GM23248 (cell line): ENCODE measurements at regions not wholly inside any gene's neighbourhood (a gene's known extent, or its start where the extent isn't known, plus 50 kb on each side); places are given as distances from the start of the nearest gene placed in this dataset.

Source experiments
- DNase-seq: peaks from one replicate; pipeline ENCODE4 v3.0.0-alpha.2; 2015
- H2AFZ ChIP-seq: fragments of 200-600 bp; sonication (generic); 2 replicates; pipeline ENCODE4 v1.6.1; 2016; ENCODE audit warnings: antibody characterized with exemption
- H3F3A ChIP-seq: fragments of 200-600 bp; sonication (generic); 2 replicates; pipeline ENCODE4 v1.6.1; 2016; ENCODE audit warnings: mild to moderate bottlenecking, antibody characterized with exemption, mixed run types; ENCODE audit not compliant: insufficient read depth
- H3K27ac ChIP-seq: fragments of 200-600 bp; sonication (generic); 2 replicates; pipeline ENCODE4 v1.5.1; 2016; ENCODE audit warnings: mild to moderate bottlenecking
- H3K27me3 ChIP-seq: fragments of 200-600 bp; sonication (generic); replicated peaks from 2 replicates; pipeline ENCODE4 v1.6.1; 2016; ENCODE audit warnings: mild to moderate bottlenecking; ENCODE audit not compliant: insufficient read depth
- H3K36me3 ChIP-seq: fragments of 200-600 bp; sonication (generic); 2 replicates; pipeline ENCODE4 v1.6.1; 2016; ENCODE audit warnings: low read depth, mild to moderate bottlenecking
- H3K4me1 ChIP-seq: fragments of 200-600 bp; sonication (generic); 2 replicates; pipeline ENCODE4 v1.6.1; 2016; ENCODE audit warnings: mild to moderate bottlenecking; ENCODE audit not compliant: insufficient read depth
- H3K4me2 ChIP-seq: fragments of 200-600 bp; sonication (generic); one replicate; pipeline ENCODE4 v1.6.1; 2016; ENCODE audit warnings: mild to moderate bottlenecking; ENCODE audit not compliant: unreplicated experiment
- H3K4me3 ChIP-seq: fragments of 200-600 bp; sonication (generic); 2 replicates; pipeline ENCODE4 v1.5.1; 2016; ENCODE audit warnings: mild to moderate bottlenecking
- H3K79me2 ChIP-seq: fragments of 200-600 bp; sonication (generic); 2 replicates; pipeline ENCODE4 v1.6.1; 2016; ENCODE audit warnings: mild to moderate bottlenecking; ENCODE audit not compliant: insufficient read depth
- H3K9ac ChIP-seq: fragments of 200-600 bp; sonication (generic); 2 replicates; pipeline ENCODE4 v1.6.1; 2016; ENCODE audit warnings: mild to moderate bottlenecking
- H3K9me2 ChIP-seq: fragments of 200-600 bp; sonication (generic); 2 replicates; pipeline ENCODE4 v1.6.1; 2016; ENCODE audit warnings: mixed run types, mild to moderate bottlenecking, moderate library complexity; ENCODE audit not compliant: insufficient read depth
- H3K9me3 ChIP-seq: fragments of 200-600 bp; sonication (generic); one replicate; pipeline ENCODE4 v1.6.1; 2017; ENCODE audit warnings: low read depth
- H4K20me1 ChIP-seq: fragments of 200-600 bp; sonication (generic); 2 replicates; pipeline ENCODE4 v1.6.0; 2016; ENCODE audit not compliant: insufficient read depth
- EZH2 ChIP-seq: fragments of 200-600 bp; sonication (generic); IDR thresholded peaks from 2 replicates; pipeline ENCODE4 v1.6.1; 2018; ENCODE audit warnings: antibody characterized with exemption, mild to moderate bottlenecking; ENCODE audit not compliant: insufficient read depth, poor library complexity, severe bottlenecking
- EZH2phosphoT487 ChIP-seq: fragments of 200-600 bp; sonication (generic); IDR thresholded peaks from 2 replicates; pipeline ENCODE4 v1.6.1; 2018; ENCODE audit warnings: antibody characterized with exemption, moderate library complexity, mild to moderate bottlenecking, low read depth; ENCODE audit not compliant: insufficient read depth
- WGBS, 2 experiments: methylation state at CpG; one replicate each; pipeline ENCODE4 v1.1.6; 2015 to 2017; ENCODE audit warnings: low lambda C conversion rate in 2 of 2, low coverage in 1 of 2; ENCODE audit errors: missing lambda C conversion rate in 2 of 2; 5-methylcytosine and 5-hydroxymethylcytosine counted together
- in situ Hi-C: fragments of 300-500 bp; cut with MboI; formaldehyde crosslinking; loops from 2 replicates; pipeline ENCODE4 v1.15.0; 2020

- Histone ChIP-seq H4K20me1 (no peaks in the 10 kb centered on the region), H3K9ac (no peak overlapping the region), H3K4me1 (no peaks in the 10 kb centered on the region), H3K79me2 (no peaks in the 10 kb centered on the region), H3F3A (no peaks in the 10 kb centered on the region), H3K9me2 (no peaks in the 10 kb centered on the region), H2AFZ (no peak overlapping the region), H3K4me2 (no peak overlapping the region), H3K4me3 (no peak overlapping the region), H3K9me3 (no peaks in the 10 kb centered on the region), H3K36me3 (no peaks in the 10 kb centered on the region), H3K27me3 (no peaks in the 10 kb centered on the region), H3K27ac (no peak overlapping the region)
- DNase-seq = no peak
- in situ Hi-C loops = no loop called here
- WGBS, 2 experiments = 49 to 55% methylated on average over 10 of the region's 10 CpGs
- TF ChIP-seq EZH2phosphoT487 = no peak
- TF ChIP-seq EZH2 = no peak
Measured at GRCh38 chr12:14193639-14194038, 171.8 kb upstream of the ATF7IP start.

- Histone ChIP-seq H3K9me2 (no peaks in the 10 kb centered on the region), H3F3A (no peaks in the 10 kb centered on the region), H3K79me2 (no peaks in the 10 kb centered on the region), H2AFZ (no peak overlapping the region), H3K27ac (no peak overlapping the region), H3K4me2 (no peak overlapping the region), H3K4me3 (no peak overlapping the region), H3K9me3 (no peaks in the 10 kb centered on the region), H3K4me1 (no peaks in the 10 kb centered on the region), H3K36me3 (no peaks in the 10 kb centered on the region), H4K20me1 (no peaks in the 10 kb centered on the region), H3K9ac (no peak overlapping the region), H3K27me3 (no peaks in the 10 kb centered on the region)
- 57 to 61% methylated on average over 11 of the region's 11 CpGs for WGBS, 2 experiments
- TF ChIP-seq EZH2 (no peak), EZH2phosphoT487 (no peak)
- DNase-seq = no peak
- in situ Hi-C loops = no loop called here
Measured at GRCh38 chr12:14194572-14194971, 170.9 kb upstream of the ATF7IP start.

- H3K4me2 ChIP-seq = no peak overlapping the region
- H3K27ac ChIP-seq = no peak overlapping the region
- 20 to 36% methylated on average over 4 of the region's 4 CpGs for WGBS, 2 experiments
Measured at GRCh38 chr12:14199455-14200198, 165.9 kb upstream of the ATF7IP start.

GRCh38 chr12:14200598-14200997 lies 164.9 kb upstream of the ATF7IP start:
- no peak for TF ChIP-seq EZH2
- no peak for TF ChIP-seq EZH2phosphoT487
- no peaks in the 10 kb centered on the region for H3K9me2 ChIP-seq
- H3K27me3 ChIP-seq = no peaks in the 10 kb centered on the region
- H3K79me2 ChIP-seq = no peaks in the 10 kb centered on the region
- H3F3A ChIP-seq = no peaks in the 10 kb centered on the region
- 68 to 77% methylated on average over 2 of the region's 2 CpGs for whole genome bisulfite sequencing, 2 experiments
- no peaks in the 10 kb centered on the region for H4K20me1 ChIP-seq
- no peaks in the 10 kb centered on the region for H3K9me3 ChIP-seq
- H3K9ac ChIP-seq = no peak overlapping the region
- no peak overlapping the region for H3K4me3 ChIP-seq
- no peak overlapping the region for H2AFZ ChIP-seq
- no peaks in the 10 kb centered on the region for H3K36me3 ChIP-seq
- in situ Hi-C loops = no loop called here
- H3K4me2 ChIP-seq = no peak overlapping the region
- H3K27ac ChIP-seq = no peak overlapping the region
- H3K4me1 ChIP-seq = no peaks in the 10 kb centered on the region
- no peak for DNase-seq

More at GRCh38 chr12:14199455-14200198, 165.9 kb upstream of the ATF7IP start:
- no peaks in the 10 kb centered on the region for H3K36me3 ChIP-seq
- TF ChIP-seq EZH2phosphoT487 = no peak
- no peak for TF ChIP-seq EZH2
- H2AFZ ChIP-seq = no peak overlapping the region
- in situ Hi-C loops = no loop called here
- H3K9ac ChIP-seq = no peak overlapping the region
- H3K4me1 ChIP-seq = no peaks in the 10 kb centered on the region
- H3F3A ChIP-seq = no peaks in the 10 kb centered on the region
- DNase-seq = no peak
- H3K9me2 ChIP-seq = no peaks in the 10 kb centered on the region
- no peaks in the 10 kb centered on the region for H3K27me3 ChIP-seq
- H3K79me2 ChIP-seq = no peaks in the 10 kb centered on the region
- no peaks in the 10 kb centered on the region for H4K20me1 ChIP-seq
- no peaks in the 10 kb centered on the region for H3K9me3 ChIP-seq
- H3K4me3 ChIP-seq = no peak overlapping the region

GRCh38 chr12:14201291-14201690 lies 164.2 kb upstream of the ATF7IP start:
- no peak overlapping the region for H3K9ac ChIP-seq
- H4K20me1 ChIP-seq = no peaks in the 10 kb centered on the region
- no peak overlapping the region for H3K4me2 ChIP-seq
- no peaks in the 10 kb centered on the region for H3F3A ChIP-seq
- no peak for TF ChIP-seq EZH2phosphoT487
- no peak for TF ChIP-seq EZH2
- in situ Hi-C loops = no loop called here
- no peak for DNase-seq
- H3K79me2 ChIP-seq = no peaks in the 10 kb centered on the region
- H3K36me3 ChIP-seq = no peaks in the 10 kb centered on the region
- no peak overlapping the region for H2AFZ ChIP-seq
- WGBS, 2 experiments = 78 to 90% methylated on average over 1 of the region's 1 CpG
- H3K9me2 ChIP-seq = no peaks in the 10 kb centered on the region
- no peak overlapping the region for H3K4me3 ChIP-seq
- no peaks in the 10 kb centered on the region for H3K4me1 ChIP-seq
- H3K27me3 ChIP-seq = no peaks in the 10 kb centered on the region
- H3K27ac ChIP-seq = no peak overlapping the region
- H3K9me3 ChIP-seq = no peaks in the 10 kb centered on the region
